HG02943 (cell line): ENCODE measurements at regions not wholly inside any gene's neighbourhood (a gene's known extent, or its start where the extent isn't known, plus 50 kb on each side); places are given as distances from the start of the nearest gene placed in this dataset.

Experiments used
- ATAC-seq: cut with Tn5 transposase; IDR thresholded peaks from one replicate; pipeline ENCODE4 v1.9.1; 2021; ENCODE audit warnings: mild to moderate bottlenecking, low read depth, moderate library complexity; ENCODE audit not compliant: unreplicated experiment

DNA sequence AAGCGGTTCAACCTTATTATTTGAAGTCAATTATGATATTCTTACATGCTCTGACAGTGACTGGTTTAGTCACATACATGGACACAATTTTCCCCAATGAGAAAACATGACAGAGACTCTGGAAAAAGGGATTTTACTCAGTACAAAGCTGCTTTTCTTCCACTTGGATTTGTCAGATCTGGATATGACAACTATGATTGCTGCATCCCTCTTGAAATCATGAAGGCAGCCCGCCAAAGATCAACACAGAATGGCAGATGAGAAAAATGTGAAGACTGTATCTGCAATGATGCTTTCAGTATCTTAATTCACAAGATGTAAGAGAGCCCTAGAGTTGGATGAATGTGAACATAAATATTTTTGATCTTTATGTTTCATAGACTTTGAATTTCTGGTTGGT is 439.6 kb downstream of the CDH8 start:
- no peak for ATAC-seq

DNA sequence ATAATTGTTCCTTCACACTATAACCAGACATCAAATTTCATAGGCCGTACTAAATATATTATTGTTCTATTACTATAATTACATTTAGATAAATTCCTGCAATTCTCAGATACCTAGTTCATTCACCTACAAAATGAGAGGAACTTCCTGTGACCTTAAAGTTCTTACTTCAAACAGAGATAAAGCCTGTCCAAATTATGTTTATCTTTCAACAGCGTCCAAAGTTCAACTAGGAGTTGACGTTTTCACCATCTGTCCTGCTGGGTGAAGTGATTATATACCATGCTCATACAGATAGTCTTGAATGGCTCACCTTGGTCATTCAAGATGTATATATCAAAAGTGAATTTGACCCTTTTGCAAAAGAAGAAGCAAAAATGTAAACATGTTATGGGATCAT is 440.6 kb downstream of the CDH8 start:
- no peak for ATAC-seq

DNA sequence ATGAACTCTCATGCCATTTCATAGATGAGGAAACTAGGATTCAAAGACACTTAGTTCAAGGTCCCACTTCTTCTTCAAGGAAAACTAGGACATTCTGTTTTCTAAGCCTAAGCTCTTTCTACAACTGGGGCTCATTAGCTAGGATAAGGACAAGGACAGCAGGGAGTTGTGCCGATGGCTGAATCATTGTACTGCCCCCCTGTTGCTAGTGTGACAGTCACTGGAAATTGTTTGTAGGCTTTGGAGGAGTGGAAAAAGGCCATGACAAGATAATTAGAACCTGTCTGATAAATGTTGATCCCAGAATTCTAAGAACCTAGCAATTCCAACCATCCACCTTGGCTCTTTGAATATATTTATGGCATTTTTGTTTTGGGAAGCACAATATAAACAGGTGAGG is 445.7 kb downstream of the CDH8 start:
- ATAC-seq: no peak

DNA sequence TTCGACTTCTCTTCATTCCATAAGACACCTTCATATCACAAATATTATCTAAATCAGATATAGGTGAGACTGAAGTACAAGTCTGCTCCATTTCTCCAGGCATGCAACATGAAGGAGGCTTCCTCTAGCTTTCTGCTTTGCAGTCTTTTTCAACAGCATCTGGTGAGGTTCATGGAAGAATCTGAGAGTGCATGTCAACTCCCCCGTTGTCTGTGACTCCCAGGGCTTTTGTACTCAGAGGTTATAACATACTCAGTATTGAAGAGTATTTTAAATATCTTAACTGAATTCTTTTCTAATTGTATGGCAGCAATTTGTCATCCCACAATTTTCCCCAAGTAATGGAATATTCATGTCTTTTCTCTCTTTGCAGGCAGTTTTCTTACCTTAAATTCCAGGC is 448.7 kb downstream of the CDH8 start:
- ATAC-seq: no peak

DNA sequence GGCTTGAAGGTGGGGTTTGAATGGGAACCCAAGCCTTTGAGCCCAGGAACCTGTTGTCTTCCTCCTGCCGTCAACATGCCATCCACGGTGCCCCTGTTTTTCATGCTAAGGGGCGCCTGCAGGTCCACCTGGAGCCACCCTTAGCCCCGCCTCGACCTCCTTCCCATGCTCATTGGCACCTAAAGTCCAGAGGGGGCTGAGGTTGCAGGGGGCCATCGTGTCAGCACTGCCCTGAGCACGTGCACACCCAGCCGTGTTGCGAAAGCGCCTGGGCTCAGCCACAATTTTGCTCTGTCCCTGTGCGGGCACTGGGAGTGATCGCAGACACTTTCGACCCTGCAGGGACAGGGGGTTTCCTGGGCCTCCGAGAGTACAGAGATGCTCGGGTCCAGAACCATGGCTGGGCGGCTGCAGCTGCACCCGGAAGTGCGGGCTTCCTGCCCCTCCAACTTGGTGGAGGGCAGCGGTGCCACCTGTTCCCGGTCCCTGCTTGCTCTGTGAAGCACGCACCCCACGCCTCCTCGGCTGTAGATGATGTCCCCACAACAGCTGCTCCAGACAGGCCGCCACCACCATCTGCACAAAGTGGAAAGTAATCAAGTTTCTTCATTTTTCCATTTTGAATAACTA is 454.7 kb downstream of the CDH8 start:
- no peak for ATAC-seq

DNA sequence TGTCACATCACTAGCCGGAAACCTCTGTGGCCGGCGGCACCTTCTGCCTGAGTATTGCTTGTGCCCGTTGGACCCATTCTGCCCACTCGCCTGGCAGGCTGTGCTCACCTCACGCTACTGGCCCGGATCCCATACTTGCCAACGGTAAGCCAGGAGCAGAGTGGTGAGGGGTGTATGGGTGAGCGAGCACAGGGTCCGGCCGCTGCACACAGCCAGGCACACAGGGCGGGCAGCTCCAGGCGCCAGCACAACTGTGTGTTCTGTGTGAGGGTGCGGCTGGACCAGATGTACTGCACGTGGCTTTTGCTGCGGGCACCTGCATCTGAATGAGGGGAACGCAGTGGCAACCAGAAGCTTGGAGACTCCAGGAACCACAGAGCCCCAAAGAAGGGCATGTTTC is 455.7 kb downstream of the CDH8 start:
- no peak for ATAC-seq

DNA sequence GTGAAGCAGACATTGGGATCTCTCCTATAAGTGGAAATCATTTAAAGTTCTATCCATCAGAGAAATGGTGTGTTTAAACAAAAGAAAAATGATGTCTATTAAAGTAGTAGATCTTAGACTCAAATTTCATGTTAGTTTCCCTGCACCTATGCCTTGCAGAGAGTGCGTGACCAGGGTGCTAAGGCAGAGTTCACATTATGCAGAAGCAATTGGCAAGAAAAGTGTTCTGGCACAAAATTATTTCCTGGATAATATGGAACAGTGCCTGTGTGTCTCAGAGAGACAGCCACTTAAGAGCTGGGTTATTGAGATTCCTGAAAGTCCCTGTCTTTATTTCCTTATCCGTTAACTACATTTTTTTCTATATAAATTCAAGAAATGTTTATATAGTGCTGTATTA is 457.0 kb downstream of the CDH8 start:
- no peak for ATAC-seq

DNA sequence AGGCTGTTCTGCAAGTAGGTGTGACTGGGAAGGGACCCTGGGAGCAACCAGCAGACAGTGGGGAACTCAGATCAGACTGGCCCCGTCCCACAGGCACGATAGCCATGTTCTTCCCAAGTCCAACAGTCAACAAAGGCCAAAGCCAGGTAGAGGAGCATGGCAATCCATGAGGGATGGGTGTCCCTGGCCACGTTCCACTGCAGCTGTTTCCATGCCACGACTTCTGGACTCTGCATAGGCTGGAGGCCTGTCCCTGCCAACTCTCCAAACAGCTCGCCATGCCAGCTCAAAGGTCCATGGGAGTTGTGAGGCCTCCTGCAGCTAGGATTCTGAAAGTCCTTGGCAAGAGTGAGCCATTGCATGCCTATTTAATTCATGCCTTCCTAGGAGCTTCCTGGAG is 459.8 kb downstream of the CDH8 start:
- no peak for ATAC-seq

DNA sequence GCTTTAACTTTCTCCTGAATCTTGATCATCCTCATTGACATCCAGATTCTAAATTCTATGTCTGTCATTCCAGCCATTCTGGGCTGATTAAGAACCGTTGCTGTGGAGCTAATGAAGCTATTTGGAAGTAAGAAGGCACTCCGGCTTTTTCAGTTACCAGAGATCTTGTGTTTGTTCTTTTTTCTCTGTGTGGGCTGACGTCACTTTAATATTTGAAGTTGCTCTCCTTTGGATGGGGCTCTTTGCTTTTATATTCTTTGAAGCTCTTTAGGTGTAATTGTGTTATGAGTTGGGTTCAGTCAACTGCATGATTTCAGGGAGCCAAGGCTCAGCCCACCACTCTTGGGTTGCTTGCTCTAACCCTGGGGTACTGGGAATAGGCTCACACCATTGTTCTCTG is 460.6 kb downstream of the CDH8 start:
- no peak for ATAC-seq

DNA sequence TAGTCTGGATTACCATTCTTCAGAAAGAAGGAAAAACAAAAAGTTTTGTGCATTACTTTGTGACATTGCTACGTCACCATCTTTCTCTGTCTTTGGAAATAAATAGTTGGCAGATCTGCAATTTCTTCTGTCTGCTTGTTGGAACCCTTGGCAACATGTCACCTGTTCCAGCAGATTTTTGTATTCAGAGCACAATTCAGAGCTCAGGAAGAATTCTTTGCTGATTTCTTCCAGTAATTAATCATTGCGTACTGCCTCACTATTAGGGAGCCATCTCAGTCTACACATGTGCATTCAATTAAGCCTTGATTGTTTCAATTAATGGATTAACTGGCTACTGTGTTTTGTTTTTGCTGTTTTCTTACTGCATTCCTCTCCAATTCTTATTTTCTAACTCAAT is 467.2 kb downstream of the CDH8 start:
- no peak for ATAC-seq

DNA sequence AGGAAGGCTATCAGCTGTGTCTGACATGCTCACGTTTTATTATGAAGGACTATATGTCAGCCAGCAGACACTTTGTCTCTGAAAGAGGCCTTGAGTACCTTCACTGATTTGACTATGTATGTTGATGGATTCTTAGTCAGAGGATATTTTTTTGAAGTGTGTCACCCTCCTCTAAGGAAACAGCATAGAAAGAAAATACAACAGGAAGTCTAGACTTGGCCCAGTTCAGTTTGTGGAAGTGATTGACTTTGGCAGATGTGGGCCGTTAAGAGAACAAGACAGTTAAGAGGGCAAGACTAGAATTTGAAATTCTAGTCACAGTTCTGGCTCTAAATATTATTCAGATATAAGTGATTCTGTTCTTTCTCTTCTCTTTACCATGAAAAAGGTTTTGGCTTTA is 471.5 kb downstream of the CDH8 start:
- no peak for ATAC-seq

DNA sequence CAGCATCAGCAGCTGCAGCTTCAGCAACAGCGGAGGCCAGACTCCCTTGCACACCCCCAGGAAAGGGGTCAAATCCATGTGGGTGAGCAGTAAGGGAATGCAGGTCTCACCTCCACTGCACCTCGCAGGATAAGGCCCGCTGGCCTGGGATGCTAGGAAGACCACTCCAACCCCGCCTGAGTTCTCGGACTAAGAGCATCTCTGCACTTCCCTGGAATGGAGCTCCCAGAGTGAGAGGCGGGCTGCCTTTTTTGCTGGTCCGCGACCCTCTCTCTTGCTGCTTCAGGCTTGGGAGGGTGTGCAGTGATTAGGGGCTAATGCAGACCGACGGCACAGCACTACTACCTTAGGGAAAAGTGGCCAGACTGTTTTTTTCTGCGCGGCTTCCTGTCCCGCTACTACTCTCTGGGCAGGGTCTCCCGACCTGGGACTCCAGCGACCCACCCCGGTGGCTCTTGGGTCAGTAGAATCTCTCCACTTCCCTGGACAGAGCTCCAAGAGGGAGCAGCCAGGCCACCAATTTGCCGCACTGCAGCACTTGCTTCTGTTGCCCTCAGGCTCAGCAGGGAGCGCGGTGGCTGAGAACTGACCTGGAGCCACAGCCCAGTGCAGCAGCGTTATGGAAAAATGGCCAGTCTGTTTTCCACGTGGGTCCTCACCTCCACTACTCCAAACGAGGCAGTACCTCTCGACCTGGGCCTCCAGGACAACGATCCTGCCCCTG is 480.4 kb downstream of the CDH8 start:
- no peak for ATAC-seq

DNA sequence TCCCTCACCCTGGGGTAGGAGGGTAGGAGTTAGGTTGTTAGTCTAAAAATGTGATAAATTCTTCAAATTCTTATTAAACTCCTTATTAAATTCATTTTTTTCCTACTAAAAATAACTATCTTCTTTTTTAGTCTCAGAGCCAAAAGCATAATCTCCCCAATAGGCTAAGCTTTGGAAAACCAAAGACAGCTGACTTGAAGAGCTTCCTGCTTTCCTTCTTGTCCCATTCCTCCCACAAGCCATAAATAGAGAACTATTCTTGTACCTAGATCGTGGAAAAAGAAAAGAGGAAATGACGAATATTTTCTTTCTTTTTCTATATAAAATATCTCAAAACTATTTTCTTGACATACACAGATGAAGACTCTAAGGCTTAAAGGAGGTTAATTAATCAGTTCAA is 486.9 kb downstream of the CDH8 start:
- no peak for ATAC-seq

DNA sequence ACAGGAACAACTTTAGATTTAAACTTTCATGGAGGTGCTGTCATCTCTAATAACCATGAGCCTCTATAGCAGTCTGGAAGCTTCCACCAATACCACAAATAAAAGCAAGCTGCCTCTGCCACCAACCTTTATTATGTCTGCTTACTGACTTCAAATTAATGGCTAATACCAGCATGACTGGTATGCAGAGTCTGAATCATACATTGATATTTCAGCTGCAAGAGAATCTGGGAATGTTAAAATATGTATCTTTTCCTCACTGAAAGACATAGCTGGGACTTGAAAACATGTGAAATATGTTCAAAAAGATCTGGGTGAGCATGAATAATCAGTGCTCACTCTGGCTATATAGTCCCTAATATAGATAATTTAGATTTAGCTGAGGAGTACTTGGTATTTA is 488.6 kb downstream of the CDH8 start:
- no peak for ATAC-seq

DNA sequence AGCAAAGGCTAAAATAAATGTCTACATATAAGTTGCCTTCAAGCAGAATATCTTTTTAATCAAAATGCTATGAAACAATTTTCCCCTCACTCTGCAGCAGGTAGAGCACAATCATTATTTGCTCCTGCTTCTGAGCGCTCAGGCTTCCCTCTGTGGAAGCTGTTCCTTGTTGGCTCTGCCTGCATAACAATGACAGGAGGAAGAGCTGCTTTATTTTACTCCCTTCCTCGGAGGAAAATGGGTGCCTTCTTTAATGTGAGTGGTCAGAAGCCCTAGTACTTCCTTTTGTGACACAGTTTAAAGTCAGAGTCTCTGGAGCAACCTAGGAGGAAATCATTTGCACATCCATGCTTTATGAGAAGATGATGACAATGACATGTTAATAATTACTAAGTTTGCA is 492.1 kb downstream of the CDH8 start:
- ATAC-seq: no peak

DNA sequence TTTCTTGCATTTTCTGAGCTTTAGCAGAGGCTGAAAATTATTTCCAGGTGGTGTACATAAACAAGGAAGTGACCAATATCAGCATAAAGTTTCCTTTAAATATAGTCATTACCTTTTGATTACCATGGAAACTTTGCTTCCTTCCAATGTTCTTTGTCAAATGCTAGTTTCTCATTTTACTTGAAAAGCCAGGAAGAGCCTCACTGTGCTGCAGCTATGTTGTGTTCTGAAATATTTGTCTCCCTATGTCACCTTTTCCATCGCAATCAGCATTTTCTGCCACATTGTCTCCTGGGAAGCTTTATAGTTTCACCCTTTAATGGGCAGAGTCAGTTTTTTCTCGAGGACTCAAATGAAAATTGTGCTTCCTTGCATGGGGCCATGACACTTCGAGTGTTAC is 496.0 kb downstream of the CDH8 start:
- no peak for ATAC-seq

DNA sequence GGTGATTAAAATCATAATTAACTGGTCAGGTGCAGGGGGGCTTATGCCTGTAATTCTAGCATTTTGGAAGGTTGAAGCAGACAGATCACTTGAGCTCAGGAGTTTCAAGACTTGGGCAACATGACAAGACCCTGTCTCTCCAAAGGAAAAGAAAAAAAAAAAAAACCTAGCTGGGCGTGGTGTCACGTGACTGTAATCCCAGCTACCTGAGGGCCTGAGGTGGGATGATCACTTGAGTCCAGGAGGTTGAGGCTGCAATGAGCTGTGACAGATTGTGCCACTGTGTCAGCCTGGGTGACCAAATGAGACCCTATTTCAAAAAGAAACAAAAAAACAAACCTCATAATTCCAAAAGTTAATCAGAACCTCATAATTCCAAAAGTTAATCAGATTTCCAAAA is 505.5 kb downstream of the CDH8 start:
- ATAC-seq: no peak

DNA sequence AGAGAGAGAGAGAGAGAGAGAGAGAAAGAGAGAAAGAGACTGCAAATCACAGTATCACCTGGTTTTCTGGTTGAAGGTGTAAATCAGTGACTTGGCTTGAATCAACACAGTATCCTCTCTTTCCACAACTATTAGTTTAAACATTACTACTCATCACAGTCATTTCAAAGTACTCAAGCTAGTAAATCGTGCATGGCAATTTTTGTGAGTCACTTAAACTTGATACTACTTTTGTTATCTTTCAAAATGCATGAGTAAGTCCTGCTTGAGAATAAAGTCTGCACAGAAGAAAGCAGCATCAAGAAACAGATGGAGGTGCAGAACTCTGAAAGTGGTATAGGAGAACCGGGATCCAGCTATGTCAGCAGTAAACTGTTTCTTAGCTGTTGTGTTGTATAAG is 535.4 kb downstream of the CDH8 start:
- no peak for ATAC-seq

DNA sequence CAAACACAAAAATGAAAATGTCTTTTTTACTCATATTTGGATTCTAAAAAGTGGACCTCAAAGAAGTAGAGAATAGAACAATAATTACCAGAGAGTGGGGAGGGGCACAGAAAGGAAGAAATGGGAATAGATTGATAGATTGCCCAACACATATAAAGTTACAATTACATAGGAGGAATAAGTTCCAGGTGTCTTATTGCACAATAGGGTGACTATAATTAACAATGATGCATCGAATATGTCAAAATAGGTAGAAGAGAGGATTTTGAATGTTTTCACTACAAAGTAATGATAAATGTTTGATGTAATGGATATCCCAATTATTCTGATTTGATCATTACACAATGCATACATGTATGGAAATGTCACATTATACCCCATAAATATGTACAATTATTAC is 556.0 kb downstream of the CDH8 start:
- ATAC-seq: no peak

DNA sequence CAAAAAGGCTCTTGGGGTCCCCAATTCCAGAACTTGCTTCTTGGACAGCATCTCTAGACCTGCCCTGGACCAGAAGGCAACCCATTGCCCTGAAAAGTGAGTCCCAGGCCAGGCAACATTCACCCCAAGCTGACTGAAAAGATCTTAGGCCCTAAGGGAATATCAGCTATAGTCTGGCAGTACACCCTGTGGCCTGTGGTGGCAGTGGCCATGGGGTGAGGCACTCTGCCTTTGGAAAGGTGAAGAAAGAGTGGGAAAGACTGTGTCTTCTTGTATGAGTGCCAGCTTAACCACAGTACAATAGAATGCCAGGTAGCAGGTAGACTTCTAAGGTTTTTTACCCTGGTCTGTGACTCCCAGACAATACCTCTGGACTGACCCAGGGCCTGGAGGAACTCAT is 564.5 kb downstream of the CDH8 start:
- no peak for ATAC-seq

DNA sequence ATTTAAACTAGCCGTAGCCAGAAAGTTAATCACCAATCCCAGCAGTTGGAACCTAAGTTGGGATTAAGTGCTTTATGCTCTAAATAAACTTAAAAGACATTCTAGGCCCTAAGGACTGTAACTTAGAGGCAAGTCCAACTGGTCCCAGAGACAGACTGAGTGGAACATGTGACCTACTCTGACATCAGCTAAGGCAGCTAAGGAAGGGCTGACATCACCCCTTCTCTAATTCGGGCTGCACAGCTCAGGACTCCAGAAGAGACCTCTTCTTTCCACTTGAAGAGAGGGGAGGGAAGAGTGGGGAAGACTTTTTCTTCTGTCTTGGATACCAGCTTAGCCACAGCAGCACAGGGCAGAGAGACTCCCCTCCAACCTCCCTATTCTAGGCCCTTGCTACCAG is 565.2 kb downstream of the CDH8 start:
- no peak for ATAC-seq

DNA sequence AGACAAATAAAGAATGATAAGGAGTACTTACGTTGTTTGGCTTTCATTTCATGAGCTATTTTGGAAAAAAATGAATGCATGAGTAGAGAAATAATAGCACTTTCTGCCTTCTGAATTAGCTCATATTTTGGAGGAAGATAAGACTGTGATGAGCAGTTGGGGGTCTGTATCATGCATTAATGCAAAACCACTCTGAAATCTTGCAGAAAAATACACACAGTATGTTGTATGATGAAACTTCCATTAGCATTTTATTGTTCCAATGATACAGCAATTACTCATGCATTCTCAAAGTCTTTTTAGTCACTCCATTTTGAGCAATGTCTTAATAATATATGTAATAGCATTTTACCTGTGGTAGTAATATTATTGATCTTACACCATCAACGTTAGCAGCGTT is 571.0 kb downstream of the CDH8 start:
- no peak for ATAC-seq

DNA sequence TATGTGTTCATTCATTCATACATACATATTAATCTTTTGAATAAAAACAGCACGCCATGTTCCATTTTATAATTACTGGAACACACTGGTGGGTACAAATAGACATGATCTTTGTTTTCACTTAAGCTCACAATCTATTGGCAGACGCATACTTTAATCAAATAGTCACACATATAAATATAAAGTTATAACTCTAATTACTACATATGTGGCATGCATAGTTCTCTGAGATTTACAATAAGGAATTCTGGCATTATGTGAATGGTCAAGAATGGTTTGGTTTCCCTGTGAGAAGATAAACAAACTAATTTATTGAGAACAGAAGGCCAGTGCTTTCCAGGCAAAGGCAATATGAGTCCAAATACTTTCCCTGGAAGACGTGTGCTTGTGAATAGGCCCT is 576.2 kb downstream of the CDH8 start:
- no peak for ATAC-seq
